ENCODE measurements at regions not wholly inside any gene's neighbourhood (a gene's known extent, or its start where the extent isn't known, plus 50 kb on each side); places are given as distances from the start of the nearest gene placed in this dataset.

DNA sequence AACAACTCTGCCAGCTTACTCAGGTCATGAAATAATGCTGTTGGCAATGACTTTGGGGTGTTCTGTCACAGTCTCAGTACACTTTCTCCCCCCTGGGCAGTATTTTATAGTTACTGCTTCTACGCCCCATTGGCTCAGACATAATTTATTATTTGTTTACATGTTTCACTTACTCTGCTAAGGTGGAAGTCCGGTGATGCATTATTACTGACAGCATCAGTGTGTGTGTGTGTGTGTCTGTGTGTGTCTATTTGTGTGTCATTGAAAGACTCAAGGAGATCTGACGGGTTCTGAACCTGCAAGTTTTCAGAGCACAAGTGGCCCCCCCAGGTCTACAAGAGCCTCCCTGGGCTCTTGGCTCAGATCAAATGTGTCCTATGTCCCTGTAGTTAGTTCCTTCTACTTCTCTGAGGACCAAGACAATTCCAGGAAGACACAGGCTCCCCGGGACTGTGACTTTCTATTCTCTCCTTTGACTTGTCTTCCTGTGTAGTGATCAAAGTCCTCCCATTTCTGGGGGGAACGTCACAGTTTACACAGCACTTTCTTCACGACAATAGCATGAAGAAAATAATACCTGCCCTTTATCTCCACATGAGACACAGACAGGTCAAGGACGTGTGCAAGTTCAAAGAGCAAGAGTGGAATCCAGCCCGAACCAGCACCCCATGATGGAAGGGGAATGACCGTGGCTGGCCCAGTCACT is 283.7 kb upstream of the GATB start:
- Mint-ChIP-seq H3K9me3 (ENCODE audit: unreplicated experiment) (peaks cover 14% of the 10 kb centered on the region), H3K4me3 (ENCODE audit: unreplicated experiment) (no peak overlapping the region), H3K27me3 (ENCODE audit: insufficient read depth, unreplicated experiment) (no peaks in the 10 kb centered on the region), H3K36me3 (ENCODE audit: insufficient read depth, unreplicated experiment) (no peaks in the 10 kb centered on the region), H3K27ac (ENCODE audit: unreplicated experiment) (no peak overlapping the region), H3K4me1 (ENCODE audit: low read depth, unreplicated experiment) (no peaks in the 10 kb centered on the region)
- no peaks in the 10 kb centered on the region for H3K4me1 ChIP-seq
- H3K27me3 ChIP-seq (replicated peaks; ENCODE audit: control insufficient read depth, insufficient read depth, low read length) = no peaks in the 10 kb centered on the region
- H3K9me3 ChIP-seq = peaks cover 4% of the 10 kb centered on the region; the same call in 1 of the 2 replicates
- CTCF ChIA-PET = no interaction called here
- DNase-seq = no peak
- H3K36me3 ChIP-seq (ENCODE audit: control insufficient read depth, insufficient read depth, low read length) = no peaks in the 10 kb centered on the region
- POLR2A ChIA-PET = no interaction called here
- intact Hi-C loops (cut with micrococcal nuclease; ENCODE audit: unreplicated experiment) = no loop called here
- no TSS peak for BruUV-seq (replicated peaks)
- no peak overlapping the region for H3K4me3 ChIP-seq (ENCODE audit: low read depth, low read length)
- TF ChIP-seq, protein P1, sequence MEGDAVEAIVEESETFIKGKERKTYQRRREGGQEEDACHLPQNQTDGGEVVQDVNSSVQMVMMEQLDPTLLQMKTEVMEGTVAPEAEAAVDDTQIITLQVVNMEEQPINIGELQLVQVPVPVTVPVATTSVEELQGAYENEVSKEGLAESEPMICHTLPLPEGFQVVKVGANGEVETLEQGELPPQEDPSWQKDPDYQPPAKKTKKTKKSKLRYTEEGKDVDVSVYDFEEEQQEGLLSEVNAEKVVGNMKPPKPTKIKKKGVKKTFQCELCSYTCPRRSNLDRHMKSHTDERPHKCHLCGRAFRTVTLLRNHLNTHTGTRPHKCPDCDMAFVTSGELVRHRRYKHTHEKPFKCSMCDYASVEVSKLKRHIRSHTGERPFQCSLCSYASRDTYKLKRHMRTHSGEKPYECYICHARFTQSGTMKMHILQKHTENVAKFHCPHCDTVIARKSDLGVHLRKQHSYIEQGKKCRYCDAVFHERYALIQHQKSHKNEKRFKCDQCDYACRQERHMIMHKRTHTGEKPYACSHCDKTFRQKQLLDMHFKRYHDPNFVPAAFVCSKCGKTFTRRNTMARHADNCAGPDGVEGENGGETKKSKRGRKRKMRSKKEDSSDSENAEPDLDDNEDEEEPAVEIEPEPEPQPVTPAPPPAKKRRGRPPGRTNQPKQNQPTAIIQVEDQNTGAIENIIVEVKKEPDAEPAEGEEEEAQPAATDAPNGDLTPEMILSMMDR (IDR thresholded peaks at IDR 0.05; ENCODE audit: insufficient read depth in 1 of 2, low read depth in 1 of 2, low read length in 1 of 2, severe bottlenecking in 1 of 2, unreplicated experiment in 1 of 2) = no peak

DNA sequence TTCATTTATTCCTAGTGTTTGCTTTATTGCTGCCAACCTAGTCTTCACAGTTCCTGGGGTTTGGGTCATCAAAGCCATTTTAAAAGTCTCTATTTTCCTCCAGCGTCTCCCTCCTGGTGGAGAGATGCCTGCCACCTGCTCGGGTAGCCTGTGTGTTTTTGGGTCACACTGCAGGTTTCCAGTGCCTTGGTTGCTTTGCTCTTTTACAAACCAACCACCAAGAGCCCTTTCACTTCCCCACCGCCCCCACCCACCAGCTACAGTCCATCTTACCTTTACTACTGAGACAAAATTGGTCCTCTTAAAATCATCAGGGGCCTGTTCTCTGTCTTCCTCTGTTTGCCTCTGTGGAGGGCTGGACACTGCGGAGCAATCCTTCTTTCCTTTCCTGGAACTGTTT is 280.5 kb upstream of the GATB start:
- Histone ChIP-seq H3K9me3 (0 out of 2 replicates have a peak, but pooled peaks cover 4% of the 10 kb centered on the region), H3K36me3 (ENCODE audit: control insufficient read depth, insufficient read depth, low read length) (no peaks in the 10 kb centered on the region), H3K4me1 (no peaks in the 10 kb centered on the region), H3K4me3 (ENCODE audit: low read depth, low read length) (no peak overlapping the region), H3K27me3 (replicated peaks; ENCODE audit: control insufficient read depth, insufficient read depth, low read length) (no peaks in the 10 kb centered on the region)
- POLR2A ChIA-PET = no interaction called here
- no peak overlapping the region for H3K27ac Mint-ChIP-seq (ENCODE audit: unreplicated experiment)
- peaks cover 9% of the 10 kb centered on the region for H3K9me3 Mint-ChIP-seq (ENCODE audit: unreplicated experiment)
- TF ChIP-seq, protein P1 (IDR thresholded peaks at IDR 0.05; ENCODE audit: insufficient read depth in 1 of 2, low read depth in 1 of 2, low read length in 1 of 2, severe bottlenecking in 1 of 2, unreplicated experiment in 1 of 2) = no peak
- H3K4me3 Mint-ChIP-seq (ENCODE audit: unreplicated experiment) = no peak overlapping the region
- H3K27me3 Mint-ChIP-seq (ENCODE audit: insufficient read depth, unreplicated experiment) = no peaks in the 10 kb centered on the region
- no peaks in the 10 kb centered on the region for H3K36me3 Mint-ChIP-seq (ENCODE audit: insufficient read depth, unreplicated experiment)
- BruUV-seq (replicated peaks) = no TSS peak
- intact Hi-C loops (cut with micrococcal nuclease; ENCODE audit: unreplicated experiment) = no loop called here
- H3K4me1 Mint-ChIP-seq (ENCODE audit: low read depth, unreplicated experiment) = no peaks in the 10 kb centered on the region
- DNase-seq = no peak
- CTCF ChIA-PET = no interaction called here

DNA sequence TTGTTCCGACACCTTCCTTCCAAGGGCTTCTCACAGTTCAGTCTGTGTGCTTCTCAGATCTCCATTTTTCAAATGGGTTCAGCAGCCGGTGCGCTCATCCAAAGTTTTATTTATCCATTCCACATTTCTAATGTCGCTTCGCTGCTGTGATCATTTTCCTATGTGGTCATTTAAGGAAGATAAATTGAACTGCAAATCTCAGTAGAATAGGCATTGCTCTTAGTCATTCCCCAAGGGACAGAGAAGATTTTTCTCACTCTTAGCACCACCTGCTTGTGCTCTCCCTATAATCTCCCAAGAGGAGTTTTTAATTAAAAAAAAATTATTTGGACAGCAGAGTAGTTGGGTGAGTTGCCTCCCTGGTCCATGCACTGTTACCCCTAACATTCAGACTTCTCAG is 278.9 kb upstream of the GATB start:
- Mint-ChIP-seq H3K27ac (ENCODE audit: unreplicated experiment) (no peak overlapping the region), H3K36me3 (ENCODE audit: insufficient read depth, unreplicated experiment) (no peaks in the 10 kb centered on the region), H3K9me3 (ENCODE audit: unreplicated experiment) (peaks cover 9% of the 10 kb centered on the region), H3K4me3 (ENCODE audit: unreplicated experiment) (no peak overlapping the region), H3K27me3 (ENCODE audit: insufficient read depth, unreplicated experiment) (no peaks in the 10 kb centered on the region), H3K4me1 (ENCODE audit: low read depth, unreplicated experiment) (no peaks in the 10 kb centered on the region)
- POLR2A ChIA-PET = no interaction called here
- TF ChIP-seq, protein P1 (IDR thresholded peaks at IDR 0.05; ENCODE audit: insufficient read depth in 1 of 2, low read depth in 1 of 2, low read length in 1 of 2, severe bottlenecking in 1 of 2, unreplicated experiment in 1 of 2) = no peak
- intact Hi-C loops (cut with micrococcal nuclease; ENCODE audit: unreplicated experiment) = no loop called here
- H3K27me3 ChIP-seq (replicated peaks; ENCODE audit: control insufficient read depth, insufficient read depth, low read length) = no peaks in the 10 kb centered on the region
- CTCF ChIA-PET = interaction anchor here (0.7 kb wide), 1 partner anchor 135 kb away, joined by 3 read pairs; no protein-coding TSS in a partner anchor
- H3K4me1 ChIP-seq = no peaks in the 10 kb centered on the region
- no TSS peak for BruUV-seq (replicated peaks)
- no peak for DNase-seq
- H3K4me3 ChIP-seq (ENCODE audit: low read depth, low read length) = no peak overlapping the region
- no peaks in the 10 kb centered on the region for H3K36me3 ChIP-seq (ENCODE audit: control insufficient read depth, insufficient read depth, low read length)
- 0 out of 2 replicates have a peak, but pooled peaks cover 4% of the 10 kb centered on the region for H3K9me3 ChIP-seq

Measured in Caco-2 (cell line).